Esophagus mucosa (tissue), 1 donor: ENCODE measurements at regions not wholly inside any gene's neighbourhood (a gene's known extent, or its start where the extent isn't known, plus 50 kb on each side); places are given as distances from the start of the nearest gene placed in this dataset.
A peak's percentile ranks its signal among the peaks of the same experiment; 100 is the strongest.

Source experiments
- ATAC-seq: fragments of 200-7000 bp; cut with Tn5 transposase; one replicate; pipeline ENCODE4 v1.9.1; 2020
- donor health status: DM: yes; HTN: yes; CAD: no.

- ATAC-seq = no peak
These were observed 55.2 kb upstream of the KCNH8 start for GRCh38 chr3:19093084-19093483.

DNA sequence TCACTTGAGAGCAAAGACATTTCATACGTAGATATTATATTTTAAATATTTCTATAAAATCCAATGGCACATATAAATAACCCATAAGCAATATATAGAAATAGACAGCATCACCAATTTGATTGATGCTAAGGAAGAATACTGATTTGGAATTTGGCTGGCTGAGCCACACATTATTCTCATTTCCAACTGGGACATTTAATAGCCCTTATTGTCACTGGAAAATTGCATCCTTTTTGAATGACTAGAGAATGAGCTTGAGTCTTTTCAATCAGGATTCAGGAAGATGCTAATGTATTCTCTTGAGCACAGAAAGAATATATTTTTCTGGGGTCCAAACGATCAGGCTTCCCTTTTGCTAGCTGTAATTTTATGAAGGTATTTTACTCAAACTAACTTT is 70.9 kb upstream of the KCNH8 start:
- ATAC-seq = no peak

GRCh38 chr3:19075037-19075436 is 73.3 kb upstream of the KCNH8 start:
- ATAC-seq = no peak

GRCh38 chr3:19074257-19074900 is 73.9 kb upstream of the KCNH8 start:
- ATAC-seq = no peak

DNA sequence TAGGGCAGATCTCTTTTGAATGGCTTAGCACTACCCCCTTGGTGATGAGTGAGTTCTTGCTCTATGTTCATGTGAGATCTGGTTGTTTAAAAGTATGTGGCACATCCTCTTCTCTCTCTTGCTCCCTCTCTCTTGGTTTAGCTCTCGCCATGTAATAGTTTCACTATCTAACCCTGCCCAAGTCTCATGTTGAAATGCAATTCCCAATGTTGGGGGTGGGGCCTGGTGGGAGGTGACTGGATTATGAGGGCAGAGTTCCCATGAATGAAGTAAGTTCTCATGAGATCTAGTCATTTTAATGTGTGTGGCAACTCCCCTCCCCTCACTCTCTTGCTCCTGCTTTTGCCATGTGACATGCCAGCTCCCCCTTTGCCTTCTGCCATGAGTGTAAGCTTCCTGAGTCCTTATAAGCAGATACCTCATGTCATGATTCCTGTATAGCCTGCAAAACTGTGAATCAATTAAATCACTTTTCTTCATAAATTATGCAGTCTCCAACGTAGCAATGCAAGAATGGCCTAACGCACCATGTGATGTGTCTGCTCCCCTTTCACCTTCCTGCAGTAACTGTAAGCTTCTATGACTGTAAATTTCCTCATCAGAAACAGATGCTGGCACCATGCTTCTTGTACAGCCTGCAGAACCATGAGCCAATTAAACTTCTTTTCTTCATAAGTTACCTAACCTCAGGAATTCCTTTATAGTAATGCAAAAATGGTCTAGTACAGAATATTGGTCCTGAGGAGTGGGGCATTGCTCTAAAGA is 74.8 kb upstream of the KCNH8 start:
- no peak for ATAC-seq

- no peak for ATAC-seq
These were observed 78.0 kb upstream of the KCNH8 start for GRCh38 chr3:19070325-19070724.

GRCh38 chr3:19065027-19065426 is 83.3 kb upstream of the KCNH8 start:
- no peak for ATAC-seq

DNA sequence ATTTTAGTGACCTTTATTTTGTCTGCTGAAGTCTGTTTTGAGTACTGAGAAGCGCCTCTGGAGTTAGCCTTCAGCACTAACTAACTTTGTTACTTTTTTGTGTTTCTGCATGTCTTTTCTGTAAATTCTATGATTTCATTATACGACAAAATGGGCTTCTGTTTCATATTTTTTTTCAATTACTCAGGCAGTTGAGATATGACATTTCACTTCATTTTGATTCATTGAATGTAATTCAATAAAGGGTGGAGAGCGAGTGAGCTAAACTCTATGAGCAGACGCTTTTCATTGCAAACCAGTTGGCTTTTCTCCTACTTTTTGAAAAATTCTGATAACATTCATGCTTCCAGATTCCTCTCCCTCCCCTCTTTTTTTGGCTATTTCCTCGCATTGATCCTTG is 84.4 kb upstream of the KCNH8 start:
- ATAC-seq = no peak

- ATAC-seq = no peak
These were observed 87.9 kb upstream of the KCNH8 start for GRCh38 chr3:19060404-19060803.

DNA sequence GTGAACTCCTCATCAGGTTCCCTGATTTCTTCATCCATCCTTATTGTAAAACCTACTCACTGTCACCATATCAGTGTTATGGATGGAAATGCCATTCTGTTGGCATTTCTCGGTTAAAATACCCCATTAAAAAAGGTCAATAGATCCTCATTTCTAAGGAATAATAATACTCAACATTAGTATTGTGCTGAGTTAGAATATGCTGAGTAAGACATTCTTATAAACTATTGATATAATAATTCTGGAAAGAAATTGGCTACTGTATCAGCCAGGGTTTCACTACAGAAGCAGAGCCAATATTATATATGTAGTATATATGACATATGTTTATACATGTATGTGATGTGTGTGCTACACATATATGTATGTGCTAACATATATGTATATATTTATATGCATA is 95.4 kb upstream of the KCNH8 start:
- ATAC-seq = no peak

DNA sequence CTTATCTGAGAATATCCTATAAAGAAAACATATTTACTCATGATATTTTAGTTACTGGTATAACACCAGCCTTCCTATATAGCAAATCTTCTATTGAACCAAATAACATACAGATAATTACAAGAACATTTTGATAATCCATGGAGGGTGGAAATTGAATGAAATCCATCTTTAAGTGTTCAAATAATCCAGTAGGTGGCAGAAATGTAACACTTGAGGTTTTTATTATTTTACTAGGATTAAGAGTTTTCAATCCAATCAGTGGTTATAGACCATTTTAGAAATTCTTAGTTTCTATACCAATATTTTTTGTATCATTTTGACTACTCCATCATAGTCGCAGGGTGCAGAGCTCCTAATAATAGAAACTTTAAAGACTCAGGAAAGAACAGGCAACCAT is 101.9 kb upstream of the KCNH8 start:
- no peak for ATAC-seq

DNA sequence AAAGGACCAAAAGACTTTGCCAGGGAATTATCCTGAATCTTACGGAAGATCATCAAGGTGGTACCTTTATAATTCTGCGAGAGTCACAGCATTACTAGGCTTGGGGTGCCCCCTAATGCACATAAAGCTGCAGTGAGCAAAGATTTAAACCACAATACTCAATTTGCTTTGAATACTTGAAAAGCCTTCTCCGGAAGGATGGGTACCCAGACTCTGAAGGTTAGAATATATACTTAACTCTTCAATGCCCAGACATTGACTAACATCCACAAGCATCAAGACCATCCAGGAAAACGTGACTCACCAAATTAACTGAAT is 117.8 kb upstream of the KCNH8 start:
- ATAC-seq = no peak

DNA sequence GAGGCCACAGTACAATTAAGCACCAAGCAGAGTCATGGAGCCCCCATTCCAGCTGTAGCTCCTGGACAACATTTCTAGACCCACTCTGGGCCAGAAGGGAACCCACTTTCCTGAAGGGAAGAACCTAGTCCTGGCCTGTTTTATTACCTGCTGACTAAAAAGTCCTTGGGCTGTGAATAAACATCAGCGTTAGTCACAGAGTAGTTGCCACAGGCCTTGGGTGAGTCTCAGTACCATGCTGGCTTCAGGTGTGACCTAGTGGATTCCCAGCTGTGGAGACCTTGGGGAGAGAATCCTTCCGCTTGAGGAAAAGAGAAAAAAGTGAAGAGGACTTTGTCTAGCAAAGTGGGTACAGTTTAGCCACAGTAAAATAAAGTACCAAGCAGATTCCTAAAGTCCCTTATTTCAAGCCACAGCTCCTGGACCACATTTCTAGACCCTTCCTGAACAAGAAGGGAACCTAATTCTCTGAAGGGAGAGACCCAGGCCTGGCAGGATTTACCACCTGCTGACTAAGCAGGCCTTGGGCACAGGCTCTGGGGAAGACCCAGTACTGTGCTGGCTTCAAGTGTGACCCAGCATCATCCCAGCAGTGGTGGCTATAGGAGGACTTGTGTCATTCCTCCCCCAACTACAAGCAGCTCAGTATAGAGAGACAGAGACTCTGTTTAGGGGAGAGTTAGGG is 118.3 kb upstream of the KCNH8 start:
- ATAC-seq = no peak

DNA sequence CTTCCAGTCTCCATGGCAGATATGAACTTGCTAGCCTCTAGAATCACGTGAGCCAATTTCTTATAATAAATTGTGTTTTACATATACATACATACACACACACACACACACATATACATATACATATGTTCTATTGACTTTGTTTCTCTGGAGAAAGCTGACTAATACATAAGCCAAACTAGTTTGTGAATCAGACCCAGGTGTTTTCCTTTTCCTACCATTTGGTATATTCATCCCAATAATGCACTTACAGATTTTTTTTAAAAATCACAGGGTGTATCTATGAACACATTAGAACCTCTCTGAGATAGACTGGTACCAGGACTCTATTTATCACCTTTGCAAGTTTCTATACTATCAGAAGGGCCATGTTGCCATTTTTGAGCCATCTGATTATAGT is 122.9 kb upstream of the KCNH8 start:
- ATAC-seq = no peak

DNA sequence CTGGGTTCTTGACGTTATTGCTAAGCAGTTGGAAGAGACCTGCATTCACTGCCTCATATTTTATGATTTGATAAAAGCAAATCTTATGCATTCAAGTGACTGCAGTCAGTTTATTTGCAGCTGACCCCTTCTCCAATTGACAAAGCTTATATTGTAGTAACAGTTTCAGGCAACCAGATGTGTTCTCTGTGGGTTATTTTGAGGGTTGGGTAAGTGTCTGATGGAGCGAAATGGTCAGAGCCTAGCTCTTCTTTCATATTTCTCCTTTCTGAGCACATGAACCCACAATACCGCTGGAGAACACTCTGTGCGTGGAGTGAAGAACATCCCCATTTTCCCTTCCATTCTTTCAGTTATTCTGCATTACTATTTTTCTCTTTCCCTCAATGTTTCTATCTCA is 125.8 kb upstream of the KCNH8 start:
- no peak for ATAC-seq

DNA sequence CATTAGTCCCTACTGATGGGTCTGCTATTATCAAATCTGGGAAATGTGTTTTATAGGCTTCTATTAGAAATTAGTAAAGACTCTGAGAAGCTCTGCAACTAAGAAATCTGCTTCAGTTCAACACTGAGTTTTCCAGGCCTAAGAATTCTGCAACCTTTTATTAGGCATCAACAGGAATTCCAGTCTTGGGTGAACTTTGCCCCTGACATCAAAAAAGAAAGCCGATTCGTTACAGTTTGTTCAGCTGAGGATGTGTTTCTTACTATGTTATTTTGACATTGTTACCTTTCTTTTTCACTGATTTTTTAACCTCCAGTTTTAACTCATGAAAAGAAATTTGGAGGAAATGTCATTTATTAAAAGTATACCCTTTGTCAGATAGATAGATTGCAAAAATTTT is 131.5 kb upstream of the KCNH8 start:
- ATAC-seq = no peak

- ATAC-seq = no peak
These were observed 134.4 kb upstream of the KCNH8 start for GRCh38 chr3:19013879-19014278.

DNA sequence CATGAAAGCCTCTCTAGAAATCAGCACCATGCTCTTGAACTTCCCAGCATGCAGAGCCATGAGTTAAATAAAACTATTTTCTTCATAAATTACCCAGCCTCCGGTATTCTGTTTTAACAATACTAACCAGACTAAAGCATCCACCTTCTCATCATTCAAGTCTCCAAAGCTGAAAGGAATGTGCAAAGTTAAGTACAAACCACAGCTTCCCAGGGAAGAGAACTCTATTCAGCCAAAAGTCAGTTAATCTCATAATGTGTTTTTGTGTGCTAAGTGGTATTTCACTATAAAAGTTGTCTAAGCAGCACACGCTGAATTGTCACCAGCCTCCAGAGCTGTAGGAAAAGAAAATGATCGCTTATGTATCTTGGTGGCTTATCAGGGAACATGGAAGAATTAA is 135.5 kb upstream of the KCNH8 start:
- ATAC-seq = no peak

GRCh38 chr3:19002606-19003005 is 145.7 kb upstream of the KCNH8 start:
- ATAC-seq = no peak

- ATAC-seq = no peak
These were observed 150.2 kb upstream of the KCNH8 start for GRCh38 chr3:18998069-18998468.

DNA sequence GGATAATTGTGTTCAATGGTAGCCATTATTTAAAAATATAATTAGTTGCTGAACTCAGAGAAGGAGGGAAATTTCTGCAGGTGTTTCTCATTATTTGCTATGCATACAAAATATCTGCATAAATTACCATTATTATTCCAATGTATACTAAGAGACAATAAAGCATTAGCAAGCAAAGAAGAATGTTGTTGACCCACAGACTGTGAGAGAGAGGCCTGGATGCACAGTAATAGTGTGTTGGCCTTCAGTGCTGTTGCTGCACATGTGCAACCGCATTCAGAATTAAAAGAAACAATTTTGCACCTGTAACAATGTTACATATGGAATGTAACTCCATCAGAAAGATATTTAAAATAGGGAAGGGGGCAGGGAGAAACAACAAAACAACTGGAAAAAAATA is 155.6 kb upstream of the KCNH8 start:
- no peak for ATAC-seq

- ATAC-seq = no peak
These were observed 159.0 kb upstream of the KCNH8 start for GRCh38 chr3:18989237-18989795.

- peak; percentile 70 for ATAC-seq
These were observed 159.6 kb upstream of the KCNH8 start for GRCh38 chr3:18988614-18989229.
